ENCODE measurements at regions not wholly inside any gene's neighbourhood (a gene's known extent, or its start where the extent isn't known, plus 50 kb on each side); places are given as distances from the start of the nearest gene placed in this dataset.
"Not testable (repeated sequence)": the region's sequence is repeated elsewhere in the genome, so short reads cannot be mapped to it uniquely, and the experiment has no call there.

DNA sequence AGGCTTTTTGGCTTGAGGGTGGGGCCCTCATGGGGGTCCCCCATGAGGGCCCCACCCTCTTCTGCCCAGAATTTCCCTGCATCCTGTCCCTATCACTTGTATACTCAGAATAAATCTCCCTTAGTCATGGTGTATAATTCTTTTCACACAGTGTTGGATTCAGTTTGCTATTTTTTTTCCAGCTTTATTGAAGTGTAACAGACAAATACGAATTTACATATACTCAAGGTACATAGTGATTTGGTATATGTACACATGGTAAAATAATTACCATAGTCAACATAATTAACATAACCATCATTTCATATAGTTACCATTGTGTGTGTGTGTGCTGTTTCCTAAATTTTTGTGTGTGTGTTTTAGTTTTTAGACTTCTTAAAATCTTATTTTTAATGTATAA is 289.4 kb downstream of the CNTNAP3B start:
- H4K8ac ChIP-seq (ENCODE audit: low read depth, low read length); H2BK5ac ChIP-seq (ENCODE audit: low read length); H2AK5ac ChIP-seq (ENCODE audit: low read length); H2BK120ac ChIP-seq (ENCODE audit: low read depth, low read length); DNase-seq; H3K4me3 ChIP-seq (ENCODE audit: low read length); H3K27me3 ChIP-seq (ENCODE audit: insufficient read depth, low read length, poor library complexity); H3K23ac ChIP-seq (ENCODE audit: low read length); H3K4me1 ChIP-seq (ENCODE audit: control insufficient read depth, low read depth, low read length); H3K36me3 ChIP-seq (ENCODE audit: control insufficient read depth, insufficient read depth, low read length); H3K4ac ChIP-seq (ENCODE audit: low read depth, low read length); H3K4me2 ChIP-seq (ENCODE audit: low read length); H3K79me2 ChIP-seq (ENCODE audit: control insufficient read depth, insufficient read depth, low read length); H2BK15ac ChIP-seq (replicated peaks; ENCODE audit: low read depth); H3K79me1 ChIP-seq (ENCODE audit: low read length); H3K27ac ChIP-seq (ENCODE audit: low read depth, low read length); H4K5ac ChIP-seq (ENCODE audit: low read length); H3K56ac ChIP-seq (ENCODE audit: low read length); H3K18ac ChIP-seq (ENCODE audit: low read length); H3K9ac ChIP-seq (ENCODE audit: low read length): not testable (repeated sequence)
- no CpG with 5 or more reads among the region's 1 CpG for WGBS (ENCODE audit: extremely low coverage, insufficient coverage, low lambda C conversion rate)

DNA sequence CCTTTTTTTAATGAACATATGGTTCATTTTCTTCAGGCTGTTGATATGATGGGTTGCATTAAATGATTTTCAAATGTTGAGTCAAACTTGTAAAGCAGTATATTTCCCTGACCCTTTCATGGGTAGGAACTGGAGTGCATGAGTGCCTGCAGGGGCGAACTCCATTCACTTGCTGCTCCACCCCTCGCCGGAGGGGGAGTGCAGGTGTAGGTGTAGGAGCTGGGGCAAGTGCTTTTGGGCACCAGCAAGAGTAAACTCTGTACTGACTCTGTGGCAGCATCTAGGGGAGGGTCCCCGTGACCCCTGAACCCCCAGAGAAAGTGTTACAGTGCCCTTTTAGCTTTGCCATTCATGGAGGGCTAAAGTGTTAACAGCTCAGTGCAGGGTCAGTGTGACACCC is 290.3 kb downstream of the CNTNAP3B start:
- WGBS (ENCODE audit: extremely low coverage, insufficient coverage, low lambda C conversion rate), result no CpG with 5 or more reads among the region's 4 CpGs
- not testable (repeated sequence) for H3K18ac ChIP-seq (ENCODE audit: low read length); H3K4me3 ChIP-seq (ENCODE audit: low read length); H3K9ac ChIP-seq (ENCODE audit: low read length); H4K8ac ChIP-seq (ENCODE audit: low read depth, low read length); H3K4me2 ChIP-seq (ENCODE audit: low read length); H3K56ac ChIP-seq (ENCODE audit: low read length); H3K36me3 ChIP-seq (ENCODE audit: control insufficient read depth, insufficient read depth, low read length); H2BK120ac ChIP-seq (ENCODE audit: low read depth, low read length); H3K4me1 ChIP-seq (ENCODE audit: control insufficient read depth, low read depth, low read length); H3K27ac ChIP-seq (ENCODE audit: low read depth, low read length); H2BK5ac ChIP-seq (ENCODE audit: low read length); H3K79me1 ChIP-seq (ENCODE audit: low read length); H3K27me3 ChIP-seq (ENCODE audit: insufficient read depth, low read length, poor library complexity); H2AK5ac ChIP-seq (ENCODE audit: low read length); H3K23ac ChIP-seq (ENCODE audit: low read length); DNase-seq; H3K79me2 ChIP-seq (ENCODE audit: control insufficient read depth, insufficient read depth, low read length); H4K5ac ChIP-seq (ENCODE audit: low read length); H3K4ac ChIP-seq (ENCODE audit: low read depth, low read length); H2BK15ac ChIP-seq (replicated peaks; ENCODE audit: low read depth)

DNA sequence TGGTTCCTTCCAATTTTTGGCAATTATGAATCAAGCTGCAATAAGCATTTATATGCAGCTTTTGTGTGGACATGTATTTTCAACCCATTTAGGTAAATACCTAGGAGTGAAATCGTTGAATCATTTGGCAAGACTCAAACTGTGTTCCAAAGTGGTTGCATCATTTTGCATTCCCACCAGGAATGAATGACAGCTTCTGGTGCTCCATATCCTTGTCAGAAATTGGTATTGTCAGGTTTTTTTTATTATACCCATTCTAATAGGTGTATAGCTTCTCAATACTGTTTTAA is 290.7 kb downstream of the CNTNAP3B start:
- not testable (repeated sequence) for DNase-seq; H3K4ac ChIP-seq (ENCODE audit: low read depth, low read length); H2BK5ac ChIP-seq (ENCODE audit: low read length); H3K27ac ChIP-seq (ENCODE audit: low read depth, low read length); H3K56ac ChIP-seq (ENCODE audit: low read length); H3K36me3 ChIP-seq (ENCODE audit: control insufficient read depth, insufficient read depth, low read length); H3K23ac ChIP-seq (ENCODE audit: low read length); H4K5ac ChIP-seq (ENCODE audit: low read length); H2AK5ac ChIP-seq (ENCODE audit: low read length); H3K4me2 ChIP-seq (ENCODE audit: low read length); H3K27me3 ChIP-seq (ENCODE audit: insufficient read depth, low read length, poor library complexity); H2BK120ac ChIP-seq (ENCODE audit: low read depth, low read length); H3K79me1 ChIP-seq (ENCODE audit: low read length); H2BK15ac ChIP-seq (replicated peaks; ENCODE audit: low read depth); H4K8ac ChIP-seq (ENCODE audit: low read depth, low read length); H3K4me3 ChIP-seq (ENCODE audit: low read length); H3K9ac ChIP-seq (ENCODE audit: low read length); H3K18ac ChIP-seq (ENCODE audit: low read length); H3K4me1 ChIP-seq (ENCODE audit: control insufficient read depth, low read depth, low read length); H3K79me2 ChIP-seq (ENCODE audit: control insufficient read depth, insufficient read depth, low read length)
- no CpG with 5 or more reads among the region's 1 CpG for WGBS (ENCODE audit: extremely low coverage, insufficient coverage, low lambda C conversion rate)

DNA sequence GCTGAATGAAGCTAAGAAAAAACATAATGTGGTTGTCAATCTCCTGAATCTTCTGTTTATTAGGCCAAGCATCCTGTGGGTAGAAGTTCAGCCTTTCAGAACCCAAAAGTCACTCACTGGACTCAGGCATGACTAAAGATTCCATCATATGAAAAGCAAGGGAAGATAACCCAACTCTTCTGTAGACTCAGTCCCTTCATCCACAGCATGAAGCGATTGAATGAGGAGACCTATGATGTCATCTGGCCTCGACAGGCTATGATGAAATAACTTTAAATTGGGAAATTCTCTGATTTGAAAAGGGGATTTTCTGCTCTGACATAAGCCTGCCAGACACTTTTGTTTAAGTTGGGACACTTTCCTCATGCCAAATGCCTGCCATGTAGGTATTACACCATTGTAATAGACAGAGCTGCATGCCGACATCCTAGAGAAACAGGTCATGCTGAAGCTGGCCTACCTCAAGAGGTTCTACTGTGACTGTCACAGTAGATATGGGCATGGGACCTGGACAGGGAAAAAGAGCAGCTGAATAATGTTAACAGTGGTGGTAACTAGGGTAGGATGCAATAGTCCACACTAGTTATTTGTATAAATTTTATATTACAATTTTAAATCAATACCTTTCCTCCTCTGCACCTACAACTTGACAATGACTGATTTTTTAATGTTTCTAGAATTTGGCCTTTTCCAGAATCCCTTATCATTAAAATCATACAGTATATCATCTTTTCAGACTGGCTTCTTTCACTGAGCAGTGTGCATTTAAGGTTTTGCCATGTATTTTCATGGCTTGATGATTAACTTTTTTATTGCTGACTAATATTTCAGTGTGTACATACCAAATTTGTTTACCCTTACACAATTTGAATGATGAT is 291.3 kb downstream of the CNTNAP3B start:
- not testable (repeated sequence) for H2BK15ac ChIP-seq (replicated peaks; ENCODE audit: low read depth); H3K4me3 ChIP-seq (ENCODE audit: low read length); H3K36me3 ChIP-seq (ENCODE audit: control insufficient read depth, insufficient read depth, low read length); H2BK120ac ChIP-seq (ENCODE audit: low read depth, low read length); H3K56ac ChIP-seq (ENCODE audit: low read length); H3K23ac ChIP-seq (ENCODE audit: low read length); H3K27ac ChIP-seq (ENCODE audit: low read depth, low read length); H4K8ac ChIP-seq (ENCODE audit: low read depth, low read length); H3K27me3 ChIP-seq (ENCODE audit: insufficient read depth, low read length, poor library complexity); H3K79me1 ChIP-seq (ENCODE audit: low read length); H3K9ac ChIP-seq (ENCODE audit: low read length); H3K18ac ChIP-seq (ENCODE audit: low read length); H2AK5ac ChIP-seq (ENCODE audit: low read length); H3K4ac ChIP-seq (ENCODE audit: low read depth, low read length); DNase-seq; H3K4me1 ChIP-seq (ENCODE audit: control insufficient read depth, low read depth, low read length); H3K4me2 ChIP-seq (ENCODE audit: low read length); H4K5ac ChIP-seq (ENCODE audit: low read length); H2BK5ac ChIP-seq (ENCODE audit: low read length); H3K79me2 ChIP-seq (ENCODE audit: control insufficient read depth, insufficient read depth, low read length)
- no CpG with 5 or more reads among the region's 3 CpGs for WGBS (ENCODE audit: extremely low coverage, insufficient coverage, low lambda C conversion rate)

DNA sequence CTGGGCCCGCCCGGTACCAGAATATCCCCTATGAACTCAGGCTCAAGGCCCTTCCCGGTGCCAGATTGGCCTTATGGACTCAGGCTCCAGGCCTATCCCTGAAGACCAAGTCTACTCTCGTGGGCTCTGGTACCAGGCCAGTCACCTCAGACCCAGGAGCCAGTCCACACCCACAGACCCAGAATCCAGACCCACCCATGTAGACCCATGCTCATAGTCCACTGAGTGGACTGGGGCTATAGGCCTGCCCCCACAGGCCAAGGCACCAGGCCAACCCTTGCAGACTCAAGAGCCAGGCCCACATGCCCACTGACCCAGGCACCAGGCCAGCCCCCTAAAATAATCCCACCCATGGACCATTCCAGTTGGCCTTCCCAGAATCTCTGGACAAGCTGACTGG is 296.1 kb downstream of the CNTNAP3B start:
- not testable (repeated sequence) for H3K4ac ChIP-seq (ENCODE audit: low read depth, low read length); H3K36me3 ChIP-seq (ENCODE audit: control insufficient read depth, insufficient read depth, low read length); H4K5ac ChIP-seq (ENCODE audit: low read length); DNase-seq; H3K4me3 ChIP-seq (ENCODE audit: low read length); H3K56ac ChIP-seq (ENCODE audit: low read length); H3K18ac ChIP-seq (ENCODE audit: low read length); H3K9ac ChIP-seq (ENCODE audit: low read length); H3K27me3 ChIP-seq (ENCODE audit: insufficient read depth, low read length, poor library complexity); H3K4me1 ChIP-seq (ENCODE audit: control insufficient read depth, low read depth, low read length); H3K79me1 ChIP-seq (ENCODE audit: low read length); H2AK5ac ChIP-seq (ENCODE audit: low read length); H2BK15ac ChIP-seq (replicated peaks; ENCODE audit: low read depth); H2BK5ac ChIP-seq (ENCODE audit: low read length); H3K27ac ChIP-seq (ENCODE audit: low read depth, low read length); H3K4me2 ChIP-seq (ENCODE audit: low read length); H2BK120ac ChIP-seq (ENCODE audit: low read depth, low read length); H3K23ac ChIP-seq (ENCODE audit: low read length); H3K79me2 ChIP-seq (ENCODE audit: control insufficient read depth, insufficient read depth, low read length); H4K8ac ChIP-seq (ENCODE audit: low read depth, low read length)
- no CpG with 5 or more reads among the region's 4 CpGs for WGBS (ENCODE audit: extremely low coverage, insufficient coverage, low lambda C conversion rate)

DNA sequence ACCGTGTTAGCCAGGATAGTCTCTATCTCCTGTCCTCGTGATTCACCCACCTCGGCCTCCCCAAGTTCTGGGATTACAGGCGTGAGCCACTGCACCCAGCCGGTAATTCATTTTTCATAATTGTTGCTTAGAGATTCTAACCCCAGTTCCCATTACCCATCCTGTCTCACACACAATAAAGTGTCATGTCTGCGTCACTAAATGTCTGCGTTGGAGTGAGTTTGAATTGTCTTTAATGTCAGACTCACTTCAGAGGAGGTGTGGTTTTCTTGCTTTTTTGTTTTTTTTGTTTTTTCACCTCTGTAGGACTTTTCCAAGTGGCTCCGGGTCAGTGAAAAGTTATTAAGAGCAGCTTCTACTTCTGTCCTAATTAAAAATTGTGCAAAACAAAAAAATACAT is 304.5 kb downstream of the CNTNAP3B start:
- H3K23ac ChIP-seq (ENCODE audit: low read length); H3K4me3 ChIP-seq (ENCODE audit: low read length); H2AK5ac ChIP-seq (ENCODE audit: low read length); H3K27ac ChIP-seq (ENCODE audit: low read depth, low read length); H3K9ac ChIP-seq (ENCODE audit: low read length); H3K36me3 ChIP-seq (ENCODE audit: control insufficient read depth, insufficient read depth, low read length); H4K5ac ChIP-seq (ENCODE audit: low read length); H2BK15ac ChIP-seq (replicated peaks; ENCODE audit: low read depth); H4K8ac ChIP-seq (ENCODE audit: low read depth, low read length); H3K79me2 ChIP-seq (ENCODE audit: control insufficient read depth, insufficient read depth, low read length); H3K56ac ChIP-seq (ENCODE audit: low read length); H2BK5ac ChIP-seq (ENCODE audit: low read length); H3K4me2 ChIP-seq (ENCODE audit: low read length); H2BK120ac ChIP-seq (ENCODE audit: low read depth, low read length); H3K18ac ChIP-seq (ENCODE audit: low read length); H3K4ac ChIP-seq (ENCODE audit: low read depth, low read length); H3K79me1 ChIP-seq (ENCODE audit: low read length); H3K27me3 ChIP-seq (ENCODE audit: insufficient read depth, low read length, poor library complexity); H3K4me1 ChIP-seq (ENCODE audit: control insufficient read depth, low read depth, low read length); DNase-seq: not testable (repeated sequence)
- no CpG with 5 or more reads among the region's 8 CpGs for WGBS (ENCODE audit: extremely low coverage, insufficient coverage, low lambda C conversion rate)
